ENCODE measurements at regions not wholly inside any gene's neighbourhood (a gene's known extent, or its start where the extent isn't known, plus 50 kb on each side); places are given as distances from the start of the nearest gene placed in this dataset.

DNA sequence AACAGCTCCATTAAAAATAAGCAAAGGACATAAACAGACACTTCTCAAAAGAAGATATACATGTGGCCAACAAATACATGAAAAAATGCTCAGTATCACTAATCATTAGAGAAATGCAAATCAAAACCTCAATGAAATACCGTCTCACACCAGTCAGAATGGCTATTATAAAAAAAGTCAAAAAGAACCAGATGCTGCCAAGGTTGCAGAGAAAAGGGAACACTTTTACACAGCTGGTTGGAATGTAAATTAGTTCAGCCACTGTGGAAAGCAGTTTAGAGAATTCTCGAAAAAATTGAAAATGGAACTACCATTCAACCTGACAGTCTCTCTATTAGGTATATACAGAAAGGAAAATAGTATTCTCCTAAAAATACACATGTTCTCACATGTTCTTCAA is 102.4 kb upstream of the FIBIN start (continued):
- TF ChIP-seq, protein P1, sequence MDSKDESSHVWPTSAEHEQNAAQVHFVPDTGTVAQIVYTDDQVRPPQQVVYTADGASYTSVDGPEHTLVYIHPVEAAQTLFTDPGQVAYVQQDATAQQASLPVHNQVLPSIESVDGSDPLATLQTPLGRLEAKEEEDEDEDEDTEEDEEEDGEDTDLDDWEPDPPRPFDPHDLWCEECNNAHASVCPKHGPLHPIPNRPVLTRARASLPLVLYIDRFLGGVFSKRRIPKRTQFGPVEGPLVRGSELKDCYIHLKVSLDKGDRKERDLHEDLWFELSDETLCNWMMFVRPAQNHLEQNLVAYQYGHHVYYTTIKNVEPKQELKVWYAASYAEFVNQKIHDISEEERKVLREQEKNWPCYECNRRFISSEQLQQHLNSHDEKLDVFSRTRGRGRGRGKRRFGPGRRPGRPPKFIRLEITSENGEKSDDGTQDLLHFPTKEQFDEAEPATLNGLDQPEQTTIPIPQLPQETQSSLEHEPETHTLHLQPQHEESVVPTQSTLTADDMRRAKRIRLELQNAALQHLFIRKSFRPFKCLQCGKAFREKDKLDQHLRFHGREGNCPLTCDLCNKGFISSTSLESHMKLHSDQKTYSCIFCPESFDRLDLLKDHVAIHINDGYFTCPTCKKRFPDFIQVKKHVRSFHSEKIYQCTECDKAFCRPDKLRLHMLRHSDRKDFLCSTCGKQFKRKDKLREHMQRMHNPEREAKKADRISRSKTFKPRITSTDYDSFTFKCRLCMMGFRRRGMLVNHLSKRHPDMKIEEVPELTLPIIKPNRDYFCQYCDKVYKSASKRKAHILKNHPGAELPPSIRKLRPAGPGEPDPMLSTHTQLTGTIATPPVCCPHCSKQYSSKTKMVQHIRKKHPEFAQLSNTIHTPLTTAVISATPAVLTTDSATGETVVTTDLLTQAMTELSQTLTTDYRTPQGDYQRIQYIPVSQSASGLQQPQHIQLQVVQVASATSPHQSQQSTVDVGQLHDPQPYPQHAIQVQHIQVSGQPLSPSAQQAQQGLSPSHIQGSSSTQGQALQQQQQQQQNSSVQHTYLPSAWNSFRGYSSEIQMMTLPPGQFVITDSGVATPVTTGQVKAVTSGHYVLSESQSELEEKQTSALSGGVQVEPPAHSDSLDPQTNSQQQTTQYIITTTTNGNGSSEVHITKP (IDR thresholded peaks at IDR 0.05; ENCODE audit: partially characterized antibody), result no peak

DNA sequence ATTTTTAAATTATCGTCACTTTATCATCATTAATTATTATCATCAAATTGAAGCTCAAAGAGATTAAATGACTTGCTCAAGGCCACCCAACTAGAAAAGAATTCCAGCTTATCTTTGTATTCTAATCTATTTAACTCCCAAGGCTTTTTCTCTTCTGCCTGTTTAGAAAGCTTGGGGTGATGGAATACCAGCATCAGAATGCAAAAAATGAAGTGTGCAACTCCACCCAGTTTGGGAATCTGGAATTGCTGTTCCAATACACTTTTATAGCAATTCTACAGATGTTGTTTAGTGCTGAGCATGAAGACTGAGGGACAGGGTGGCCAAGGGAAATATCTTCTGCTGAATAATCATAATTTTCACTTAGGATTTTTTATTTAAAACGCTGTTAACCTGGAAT is 97.2 kb upstream of the FIBIN start:
- intact Hi-C loops (cut with micrococcal nuclease), result no loop called here
- no peaks in the 10 kb centered on the region for H3K4me1 ChIP-seq (replicated peaks in 1 of 2; ENCODE audit: control insufficient read depth in 2 of 2, insufficient read depth in 2 of 2, low read length in 2 of 2)
- H3K9me3 ChIP-seq (replicated peaks; ENCODE audit: control insufficient read depth, insufficient read depth, low read depth, low read length), result no peaks in the 10 kb centered on the region
- H3K36me3 ChIP-seq (ENCODE audit: control insufficient read depth, insufficient read depth, low read length), result no peaks in the 10 kb centered on the region
- BruUV-seq (replicated peaks), result no TSS peak
- FAIRE-seq (no peak), DNase-seq (ENCODE audit: extremely low read depth in 1 of 4, low spot score in 3 of 4) (no peak), ATAC-seq (no peak)
- H3K79me2 ChIP-seq (ENCODE audit: control insufficient read depth, insufficient read depth, low read length), result no peaks in the 10 kb centered on the region
- 0% methylated on average over 2 of the region's 2 CpGs for WGBS (ENCODE audit: insufficient coverage, low coverage, missing lambda C conversion rate)
- H3K4me2 ChIP-seq (ENCODE audit: insufficient read depth, low read length), result no peak overlapping the region
- H4K20me1 ChIP-seq (replicated peaks; ENCODE audit: control insufficient read depth, insufficient read depth, low read length), result no peaks in the 10 kb centered on the region
- no peaks in the 10 kb centered on the region for H3K9me1 ChIP-seq (ENCODE audit: control insufficient read depth, insufficient read depth, low read length)
- no peak overlapping the region for H3K4me3 ChIP-seq
- no peaks in the 10 kb centered on the region for H3K27me3 ChIP-seq (ENCODE audit: control insufficient read depth in 2 of 2, insufficient read depth in 2 of 2, low read length in 2 of 2)
- TF ChIP-seq ELF2 (CRISPR knock-in tag; IDR thresholded peaks at IDR 0.05) (no peak), FOXM1 (IDR thresholded peaks at IDR 0.05; ENCODE audit: low read depth) (no peak), FOXM1 (CRISPR knock-in tag; IDR thresholded peaks at IDR 0.05; ENCODE audit: low read depth) (no peak), HEY1 (CRISPR knock-in tag; IDR thresholded peaks at IDR 0.05; ENCODE audit: borderline replicate concordance) (no peak), NFYB (IDR thresholded peaks at IDR 0.05; ENCODE audit: extremely low read depth, insufficient read length) (no peak), ZNF79 (CRISPR knock-in tag; IDR thresholded peaks at IDR 0.05; ENCODE audit: low read depth) (no peak), ZC3H8 (IDR thresholded peaks at IDR 0.05) (no peak), TBP (optimal IDR thresholded peaks at IDR 0.05; ENCODE audit: low read depth, low read length) (no peak), JUNB (CRISPR knock-in tag; conservative IDR thresholded peaks at IDR 0.05) (no peak)
- TF ChIP-seq, protein P2, sequence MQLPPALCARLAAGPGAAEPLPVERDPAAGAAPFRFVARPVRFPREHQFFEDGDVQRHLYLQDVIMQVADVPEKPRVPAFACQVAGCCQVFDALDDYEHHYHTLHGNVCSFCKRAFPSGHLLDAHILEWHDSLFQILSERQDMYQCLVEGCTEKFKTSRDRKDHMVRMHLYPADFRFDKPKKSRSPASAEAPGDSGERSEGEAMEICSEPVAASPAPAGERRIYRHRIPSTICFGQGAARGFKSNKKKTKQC (CRISPR knock-in tag; IDR thresholded peaks at IDR 0.05), result no peak
- TF ChIP-seq, protein P3, sequence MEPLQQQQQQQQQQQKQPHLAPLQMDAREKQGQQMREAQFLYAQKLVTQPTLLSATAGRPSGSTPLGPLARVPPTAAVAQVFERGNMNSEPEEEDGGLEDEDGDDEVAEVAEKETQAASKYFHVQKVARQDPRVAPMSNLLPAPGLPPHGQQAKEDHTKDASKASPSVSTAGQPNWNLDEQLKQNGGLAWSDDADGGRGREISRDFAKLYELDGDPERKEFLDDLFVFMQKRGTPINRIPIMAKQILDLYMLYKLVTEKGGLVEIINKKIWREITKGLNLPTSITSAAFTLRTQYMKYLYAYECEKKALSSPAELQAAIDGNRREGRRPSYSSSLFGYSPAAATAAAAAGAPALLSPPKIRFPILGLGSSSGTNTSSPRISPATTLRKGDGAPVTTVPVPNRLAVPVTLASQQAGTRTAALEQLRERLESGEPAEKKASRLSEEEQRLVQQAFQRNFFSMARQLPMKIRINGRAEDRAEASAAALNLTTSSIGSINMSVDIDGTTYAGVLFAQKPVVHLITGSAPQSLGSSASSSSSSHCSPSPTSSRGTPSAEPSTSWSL (CRISPR knock-in tag; IDR thresholded peaks at IDR 0.05; ENCODE audit: borderline replicate concordance), result no peak
- TF ChIP-seq, protein P4, sequence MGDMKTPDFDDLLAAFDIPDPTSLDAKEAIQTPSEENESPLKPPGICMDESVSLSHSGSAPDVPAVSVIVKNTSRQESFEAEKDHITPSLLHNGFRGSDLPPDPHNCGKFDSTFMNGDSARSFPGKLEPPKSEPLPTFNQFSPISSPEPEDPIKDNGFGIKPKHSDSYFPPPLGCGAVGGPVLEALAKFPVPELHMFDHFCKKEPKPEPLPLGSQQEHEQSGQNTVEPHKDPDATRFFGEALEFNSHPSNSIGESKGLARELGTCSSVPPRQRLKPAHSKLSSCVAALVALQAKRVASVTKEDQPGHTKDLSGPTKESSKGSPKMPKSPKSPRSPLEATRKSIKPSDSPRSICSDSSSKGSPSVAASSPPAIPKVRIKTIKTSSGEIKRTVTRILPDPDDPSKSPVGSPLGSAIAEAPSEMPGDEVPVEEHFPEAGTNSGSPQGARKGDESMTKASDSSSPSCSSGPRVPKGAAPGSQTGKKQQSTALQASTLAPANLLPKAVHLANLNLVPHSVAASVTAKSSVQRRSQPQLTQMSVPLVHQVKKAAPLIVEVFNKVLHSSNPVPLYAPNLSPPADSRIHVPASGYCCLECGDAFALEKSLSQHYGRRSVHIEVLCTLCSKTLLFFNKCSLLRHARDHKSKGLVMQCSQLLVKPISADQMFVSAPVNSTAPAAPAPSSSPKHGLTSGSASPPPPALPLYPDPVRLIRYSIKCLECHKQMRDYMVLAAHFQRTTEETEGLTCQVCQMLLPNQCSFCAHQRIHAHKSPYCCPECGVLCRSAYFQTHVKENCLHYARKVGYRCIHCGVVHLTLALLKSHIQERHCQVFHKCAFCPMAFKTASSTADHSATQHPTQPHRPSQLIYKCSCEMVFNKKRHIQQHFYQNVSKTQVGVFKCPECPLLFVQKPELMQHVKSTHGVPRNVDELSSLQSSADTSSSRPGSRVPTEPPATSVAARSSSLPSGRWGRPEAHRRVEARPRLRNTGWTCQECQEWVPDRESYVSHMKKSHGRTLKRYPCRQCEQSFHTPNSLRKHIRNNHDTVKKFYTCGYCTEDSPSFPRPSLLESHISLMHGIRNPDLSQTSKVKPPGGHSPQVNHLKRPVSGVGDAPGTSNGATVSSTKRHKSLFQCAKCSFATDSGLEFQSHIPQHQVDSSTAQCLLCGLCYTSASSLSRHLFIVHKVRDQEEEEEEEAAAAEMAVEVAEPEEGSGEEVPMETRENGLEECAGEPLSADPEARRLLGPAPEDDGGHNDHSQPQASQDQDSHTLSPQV (IDR thresholded peaks at IDR 0.05), result no peak
- no peak overlapping the region for H3K9ac ChIP-seq (ENCODE audit: insufficient read depth in 1 of 2, low read depth in 2 of 2, low read length in 2 of 2)
- CTCF ChIA-PET (ENCODE audit: low intra/inter-chr PET ratio), result no interaction called here
- POLR2A ChIA-PET, result no interaction called here
- in situ Hi-C loops (cut with MboI), result no loop called here
- H3K27ac ChIP-seq (ENCODE audit: extremely low read depth, low read depth, low read length), result no peak overlapping the region
- no peak overlapping the region for H2AFZ ChIP-seq (ENCODE audit: low read depth, low read length)

Measured in K562 (cell line).